ENCODE measurements at regions not wholly inside any gene's neighbourhood (a gene's known extent, or its start where the extent isn't known, plus 50 kb on each side); places are given as distances from the start of the nearest gene placed in this dataset.

DNA sequence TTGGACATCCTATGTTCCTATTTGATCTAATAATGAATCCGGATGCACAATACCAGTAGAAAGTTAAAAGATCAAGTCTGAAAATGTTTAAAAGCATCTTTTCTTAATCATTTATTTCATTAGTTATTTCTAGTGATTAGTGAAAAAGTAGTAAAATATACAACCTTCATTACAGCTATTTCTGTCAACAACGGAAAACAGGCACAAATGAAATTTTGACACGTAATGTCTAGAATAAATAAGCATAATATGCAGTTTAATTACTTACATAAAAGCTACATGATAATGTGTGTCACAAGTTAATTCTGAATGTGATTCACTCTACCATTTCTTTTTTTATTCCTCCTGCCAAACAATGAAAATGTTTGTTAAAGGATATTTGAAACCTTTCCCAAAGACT, 216.1 kb downstream of the MYCN start:
- Histone ChIP-seq H3K27me3 (ENCODE audit: control insufficient read depth in 1 of 2, insufficient read depth in 2 of 2, low read length in 2 of 2) (no peaks in the 10 kb centered on the region), H3K9ac (ENCODE audit: low read length) (no peak overlapping the region), H3K4me1 (ENCODE audit: insufficient read depth, low read length) (peaks cover 8% of the 10 kb centered on the region), H3K9me3 (ENCODE audit: low read length) (no peaks in the 10 kb centered on the region), H3K27ac (ENCODE audit: low read depth, low read length) (no peak overlapping the region), H3K36me3 (ENCODE audit: insufficient read depth, low read length) (no peaks in the 10 kb centered on the region), H3K4me3 (ENCODE audit: low read depth in 1 of 2, low read length in 2 of 2) (no peak overlapping the region)

DNA sequence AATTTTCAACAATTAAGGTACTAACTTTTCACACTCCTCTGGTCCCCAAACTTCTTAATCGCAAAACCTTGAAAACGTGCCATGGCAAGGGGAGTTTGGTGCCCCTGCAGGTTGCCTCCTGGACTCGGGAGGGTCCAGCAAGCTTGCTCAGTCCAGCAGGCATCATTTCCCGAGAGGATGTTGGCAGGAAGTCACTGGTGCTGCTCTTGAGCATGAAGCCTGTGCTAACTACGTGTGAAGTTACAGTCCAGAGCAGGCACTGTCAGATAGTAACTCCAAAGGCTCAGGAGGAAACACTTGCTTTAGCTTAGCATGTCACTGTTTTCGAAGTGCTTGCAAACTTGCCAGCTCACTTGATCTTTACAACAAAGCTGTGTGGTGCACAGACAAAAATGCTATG, 215.4 kb downstream of the MYCN start:
- Histone ChIP-seq H3K27me3 (ENCODE audit: control insufficient read depth in 1 of 2, insufficient read depth in 2 of 2, low read length in 2 of 2) (no peaks in the 10 kb centered on the region), H3K4me1 (ENCODE audit: insufficient read depth, low read length) (peaks cover 8% of the 10 kb centered on the region), H3K9me3 (ENCODE audit: low read length) (no peaks in the 10 kb centered on the region), H3K36me3 (ENCODE audit: insufficient read depth, low read length) (no peaks in the 10 kb centered on the region), H3K9ac (ENCODE audit: low read length) (no peak overlapping the region), H3K4me3 (ENCODE audit: low read depth in 1 of 2, low read length in 2 of 2) (no peak overlapping the region), H3K27ac (ENCODE audit: low read depth, low read length) (no peak overlapping the region)

DNA sequence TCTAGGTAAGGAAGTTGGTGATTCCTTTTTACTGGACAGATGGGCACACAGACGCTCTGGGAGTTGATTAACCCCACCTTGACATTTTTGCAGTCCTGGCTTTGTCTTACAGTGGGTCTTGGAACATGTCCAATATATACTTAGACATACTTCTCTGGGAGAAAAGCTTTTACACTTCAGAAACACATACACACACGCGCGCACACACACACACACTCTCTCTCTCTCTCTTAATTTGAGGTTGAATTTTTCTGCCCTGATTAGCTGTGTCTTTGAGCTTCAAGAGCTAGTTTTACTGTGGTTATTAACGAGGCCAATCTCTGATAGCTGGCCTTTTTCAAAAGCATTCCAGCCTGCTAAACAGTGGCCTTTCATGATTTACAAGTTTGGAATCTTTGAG, 215.0 kb downstream of the MYCN start:
- Histone ChIP-seq H3K4me1 (ENCODE audit: insufficient read depth, low read length) (peaks cover 8% of the 10 kb centered on the region), H3K4me3 (ENCODE audit: low read depth in 1 of 2, low read length in 2 of 2) (no peak overlapping the region), H3K9me3 (ENCODE audit: low read length) (no peaks in the 10 kb centered on the region), H3K27me3 (ENCODE audit: control insufficient read depth in 1 of 2, insufficient read depth in 2 of 2, low read length in 2 of 2) (no peaks in the 10 kb centered on the region), H3K27ac (ENCODE audit: low read depth, low read length) (no peak overlapping the region), H3K36me3 (ENCODE audit: insufficient read depth, low read length) (no peaks in the 10 kb centered on the region), H3K9ac (ENCODE audit: low read length) (no peak overlapping the region)

DNA sequence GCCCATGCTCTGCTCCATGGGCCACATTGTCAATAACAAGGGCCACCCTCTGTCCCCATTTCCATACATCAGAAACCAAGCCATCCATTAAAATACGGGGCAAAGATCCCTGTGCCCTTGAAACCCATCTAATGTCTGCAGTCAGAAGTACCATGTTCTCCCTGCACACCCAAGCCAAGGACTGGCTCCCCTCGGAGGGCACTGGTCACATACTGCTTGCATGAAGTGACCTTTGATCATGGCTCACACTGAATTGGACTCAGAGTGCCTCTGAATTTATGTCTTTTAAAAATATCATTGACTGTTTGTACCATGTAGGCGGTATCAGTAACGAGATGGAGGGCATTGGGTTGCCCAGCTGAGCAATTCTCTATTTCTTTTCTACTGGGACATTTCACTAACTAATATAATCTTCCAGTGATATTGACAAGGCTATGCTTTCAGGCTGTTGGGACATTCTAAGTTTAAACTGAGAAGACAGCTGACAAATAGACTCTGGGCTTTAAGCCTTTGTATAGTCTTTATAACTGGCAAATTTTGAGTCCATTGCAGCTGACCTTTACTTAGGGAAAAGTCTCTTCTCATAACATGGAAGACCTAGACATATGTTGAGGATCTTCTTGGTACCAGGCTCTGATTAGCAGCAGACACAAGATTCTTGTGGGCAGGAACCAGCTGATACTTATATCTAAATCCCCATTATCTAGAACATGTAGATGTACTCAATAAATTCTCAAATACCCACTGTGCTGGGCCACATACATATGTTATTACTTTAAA, 214.3 kb downstream of the MYCN start:
- Histone ChIP-seq H3K4me3 (ENCODE audit: low read depth in 1 of 2, low read length in 2 of 2) (no peak overlapping the region), H3K27me3 (ENCODE audit: control insufficient read depth in 1 of 2, insufficient read depth in 2 of 2, low read length in 2 of 2) (no peaks in the 10 kb centered on the region), H3K9me3 (ENCODE audit: low read length) (no peaks in the 10 kb centered on the region), H3K9ac (ENCODE audit: low read length) (no peak overlapping the region), H3K27ac (ENCODE audit: low read depth, low read length) (no peak overlapping the region), H3K4me1 (ENCODE audit: insufficient read depth, low read length) (peaks cover 8% of the 10 kb centered on the region), H3K36me3 (ENCODE audit: insufficient read depth, low read length) (no peaks in the 10 kb centered on the region)

DNA sequence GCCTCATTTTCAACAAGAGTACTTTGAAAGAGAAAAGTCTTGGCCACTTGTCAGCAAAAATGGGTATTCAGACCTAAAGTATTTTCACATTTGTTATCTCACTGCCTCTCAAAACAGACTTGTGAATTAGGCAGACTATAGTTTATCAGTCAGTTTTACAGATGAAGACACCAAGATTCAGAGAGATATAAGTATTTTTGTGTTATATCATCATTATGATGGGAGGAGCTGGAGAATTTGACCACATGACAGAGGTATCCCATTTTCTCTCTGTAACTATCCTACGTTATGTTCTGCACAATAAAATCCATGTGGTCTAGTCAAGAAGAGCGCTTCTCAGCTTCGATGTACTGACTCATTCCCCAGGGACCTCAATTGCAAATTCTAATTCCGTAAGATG, 213.7 kb downstream of the MYCN start:
- Histone ChIP-seq H3K27me3 (ENCODE audit: control insufficient read depth in 1 of 2, insufficient read depth in 2 of 2, low read length in 2 of 2) (no peaks in the 10 kb centered on the region), H3K4me1 (ENCODE audit: insufficient read depth, low read length) (peaks cover 8% of the 10 kb centered on the region), H3K27ac (ENCODE audit: low read depth, low read length) (no peak overlapping the region), H3K9ac (ENCODE audit: low read length) (no peak overlapping the region), H3K9me3 (ENCODE audit: low read length) (no peaks in the 10 kb centered on the region), H3K4me3 (ENCODE audit: low read depth in 1 of 2, low read length in 2 of 2) (no peak overlapping the region), H3K36me3 (ENCODE audit: insufficient read depth, low read length) (no peaks in the 10 kb centered on the region)

DNA sequence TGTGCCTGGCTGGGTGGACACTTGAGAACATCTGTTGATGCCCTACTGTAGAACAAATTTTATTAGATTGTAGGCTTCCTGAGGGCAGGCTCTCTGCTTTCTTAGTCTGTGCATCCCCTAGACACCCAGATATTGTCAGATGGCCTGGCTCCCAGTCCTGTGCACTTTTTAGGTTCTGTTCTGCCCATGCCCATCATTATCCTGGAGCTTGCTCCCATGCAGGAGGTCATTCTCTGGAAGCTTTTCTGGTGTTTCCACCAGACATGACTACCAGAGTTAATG, 213.3 kb downstream of the MYCN start:
- Histone ChIP-seq H3K27ac (ENCODE audit: low read depth, low read length) (no peak overlapping the region), H3K4me1 (ENCODE audit: insufficient read depth, low read length) (peaks cover 8% of the 10 kb centered on the region), H3K4me3 (ENCODE audit: low read depth in 1 of 2, low read length in 2 of 2) (no peak overlapping the region)

DNA sequence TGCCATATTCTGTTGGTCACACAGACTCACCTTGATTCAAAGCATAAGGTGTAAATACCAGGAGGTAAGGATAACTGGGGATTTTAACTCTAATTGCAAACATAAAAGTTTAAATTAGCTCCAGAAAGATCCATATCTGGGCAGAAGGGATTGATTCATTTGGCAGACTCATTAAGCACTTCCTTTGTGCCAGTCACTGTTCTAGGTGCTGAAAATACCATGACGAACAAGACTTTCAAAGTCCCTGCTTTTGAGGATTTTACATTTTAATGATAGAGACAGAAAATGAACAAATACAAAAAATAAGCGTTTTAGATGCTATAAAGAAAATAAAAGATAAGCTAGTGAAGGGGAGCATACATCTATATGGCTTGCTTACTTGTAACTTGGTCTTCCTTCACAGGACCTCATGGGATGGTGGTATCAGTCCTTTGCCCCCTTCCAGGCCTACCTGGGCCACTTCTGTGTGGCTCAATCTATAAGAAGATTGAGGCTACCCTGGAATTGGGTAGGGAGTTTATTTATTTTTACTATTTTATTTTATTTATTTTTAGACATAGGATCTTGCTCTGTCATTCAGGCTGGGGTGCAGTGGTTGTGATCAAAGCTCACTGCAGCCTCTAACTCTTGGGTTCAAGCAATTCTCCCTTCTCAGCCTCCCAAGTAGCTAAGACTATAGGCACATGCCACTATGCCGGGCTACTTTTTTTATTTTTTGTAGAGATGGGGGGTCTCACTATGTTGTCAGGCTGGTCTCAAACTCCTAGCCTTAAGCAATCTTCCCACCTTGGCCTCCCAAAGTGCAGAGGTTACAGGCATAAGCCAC, 212.8 kb downstream of the MYCN start:
- Histone ChIP-seq H3K9ac (ENCODE audit: low read length) (no peak overlapping the region), H3K4me3 (ENCODE audit: low read depth in 1 of 2, low read length in 2 of 2) (no peak overlapping the region), H3K9me3 (ENCODE audit: low read length) (no peaks in the 10 kb centered on the region), H3K27me3 (ENCODE audit: control insufficient read depth in 1 of 2, insufficient read depth in 2 of 2, low read length in 2 of 2) (no peaks in the 10 kb centered on the region), H3K4me1 (ENCODE audit: insufficient read depth, low read length) (peaks cover 8% of the 10 kb centered on the region), H3K36me3 (ENCODE audit: insufficient read depth, low read length) (no peaks in the 10 kb centered on the region), H3K27ac (ENCODE audit: low read depth, low read length) (no peak overlapping the region)

More for the DNA sequence above, 213.3 kb downstream of the MYCN start:
- no peaks in the 10 kb centered on the region for H3K36me3 ChIP-seq (ENCODE audit: insufficient read depth, low read length)
- no peak overlapping the region for H3K9ac ChIP-seq (ENCODE audit: low read length)
- H3K9me3 ChIP-seq (ENCODE audit: low read length), result no peaks in the 10 kb centered on the region
- H3K27me3 ChIP-seq (ENCODE audit: control insufficient read depth in 1 of 2, insufficient read depth in 2 of 2, low read length in 2 of 2), result no peaks in the 10 kb centered on the region

DNA sequence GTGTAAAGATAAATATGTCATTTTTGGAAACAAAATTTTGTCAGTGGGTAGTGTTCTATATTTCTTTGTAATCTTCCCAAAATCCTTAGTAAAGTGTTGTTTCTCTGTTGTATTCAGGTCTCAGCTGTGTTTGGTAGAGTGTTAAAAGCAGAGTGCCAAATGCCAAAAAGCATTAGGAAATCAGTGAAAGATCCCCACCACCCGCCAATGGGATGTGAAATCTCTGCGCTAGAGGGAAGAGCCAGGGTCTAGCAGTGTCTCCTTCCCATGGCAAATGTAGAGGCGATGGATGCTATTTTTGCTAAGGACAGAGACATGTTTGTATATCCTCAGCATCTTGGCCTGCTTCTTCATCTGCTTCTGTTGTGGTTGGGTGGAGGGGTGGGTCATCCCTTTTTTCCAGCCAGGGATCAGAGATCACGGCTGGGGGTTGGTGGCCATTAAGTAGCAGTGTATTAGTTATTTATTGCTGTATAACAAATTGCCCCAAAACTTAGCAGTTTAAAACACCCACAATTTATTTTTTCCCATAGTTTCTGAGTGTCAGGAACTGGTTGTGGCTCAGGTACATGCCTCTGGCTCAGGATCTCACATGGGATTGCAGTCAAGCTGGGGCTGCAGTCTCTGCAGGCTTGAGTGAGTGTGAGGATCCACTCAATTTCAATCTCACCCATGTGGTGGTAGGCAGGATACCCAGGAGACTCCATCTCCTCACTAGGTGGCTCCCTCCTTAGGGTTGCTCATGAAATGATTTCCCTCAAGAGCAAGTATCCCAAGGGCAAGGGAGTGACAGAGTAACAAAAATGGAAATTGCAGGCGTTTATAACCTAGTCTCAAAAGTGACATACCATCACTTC, 211.9 kb downstream of the MYCN start:
- H3K4me1 ChIP-seq (ENCODE audit: insufficient read depth, low read length), result peaks cover 8% of the 10 kb centered on the region
- no peaks in the 10 kb centered on the region for H3K9me3 ChIP-seq (ENCODE audit: low read length)

DNA sequence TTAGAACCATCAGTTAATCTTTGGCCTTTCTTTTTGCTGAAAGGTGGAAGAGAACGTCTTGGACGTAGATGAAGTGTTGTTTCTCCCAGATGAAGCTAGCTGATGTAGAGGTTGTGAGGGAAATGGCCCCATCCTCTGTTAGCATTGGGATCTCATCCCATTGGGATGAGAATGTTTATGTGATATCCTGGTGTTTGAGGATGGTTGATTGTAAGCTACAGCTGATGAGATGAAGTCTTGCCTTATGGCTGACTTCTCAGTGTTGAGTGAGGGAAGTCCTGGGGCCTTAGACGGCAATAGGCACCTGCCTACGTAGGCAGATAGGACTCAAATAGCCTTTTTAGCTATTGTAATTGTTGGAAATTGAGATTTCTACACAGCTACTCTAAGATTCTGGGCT, 211.3 kb downstream of the MYCN start:
- Histone ChIP-seq H3K36me3 (ENCODE audit: insufficient read depth, low read length) (no peaks in the 10 kb centered on the region), H3K27me3 (ENCODE audit: control insufficient read depth in 1 of 2, insufficient read depth in 2 of 2, low read length in 2 of 2) (no peaks in the 10 kb centered on the region), H3K4me3 (ENCODE audit: low read depth in 1 of 2, low read length in 2 of 2) (no peak overlapping the region), H3K27ac (ENCODE audit: low read depth, low read length) (no peak overlapping the region), H3K4me1 (ENCODE audit: insufficient read depth, low read length) (peaks cover 8% of the 10 kb centered on the region), H3K9ac (ENCODE audit: low read length) (no peak overlapping the region), H3K9me3 (ENCODE audit: low read length) (no peaks in the 10 kb centered on the region)

More for the DNA sequence above, 211.9 kb downstream of the MYCN start:
- no peak overlapping the region for H3K27ac ChIP-seq (ENCODE audit: low read depth, low read length)
- H3K9ac ChIP-seq (ENCODE audit: low read length), result no peak overlapping the region
- H3K36me3 ChIP-seq (ENCODE audit: insufficient read depth, low read length), result no peaks in the 10 kb centered on the region
- no peak overlapping the region for H3K4me3 ChIP-seq (ENCODE audit: low read depth in 1 of 2, low read length in 2 of 2)
- H3K27me3 ChIP-seq (ENCODE audit: control insufficient read depth in 1 of 2, insufficient read depth in 2 of 2, low read length in 2 of 2), result no peaks in the 10 kb centered on the region

DNA sequence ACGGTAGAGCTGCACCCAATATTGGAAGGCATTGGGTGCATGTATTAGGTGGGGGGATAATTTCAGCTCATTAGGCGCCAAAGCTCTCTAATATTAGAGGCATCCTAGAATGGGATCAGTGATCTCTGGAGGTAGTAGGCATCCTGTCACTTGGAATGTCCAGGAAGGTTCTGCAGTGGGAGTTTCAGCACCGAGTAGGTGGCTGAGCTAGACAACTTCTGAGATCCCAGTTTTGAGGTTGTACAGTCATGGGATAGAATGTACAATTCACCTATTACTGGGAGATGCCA, 210.9 kb downstream of the MYCN start:
- Histone ChIP-seq H3K27me3 (ENCODE audit: control insufficient read depth in 1 of 2, insufficient read depth in 2 of 2, low read length in 2 of 2) (no peaks in the 10 kb centered on the region), H3K4me3 (ENCODE audit: low read depth in 1 of 2, low read length in 2 of 2) (no peak overlapping the region), H3K9ac (ENCODE audit: low read length) (no peak overlapping the region), H3K36me3 (ENCODE audit: insufficient read depth, low read length) (no peaks in the 10 kb centered on the region), H3K27ac (ENCODE audit: low read depth, low read length) (no peak overlapping the region), H3K4me1 (ENCODE audit: insufficient read depth, low read length) (peaks cover 8% of the 10 kb centered on the region), H3K9me3 (ENCODE audit: low read length) (no peaks in the 10 kb centered on the region)

DNA sequence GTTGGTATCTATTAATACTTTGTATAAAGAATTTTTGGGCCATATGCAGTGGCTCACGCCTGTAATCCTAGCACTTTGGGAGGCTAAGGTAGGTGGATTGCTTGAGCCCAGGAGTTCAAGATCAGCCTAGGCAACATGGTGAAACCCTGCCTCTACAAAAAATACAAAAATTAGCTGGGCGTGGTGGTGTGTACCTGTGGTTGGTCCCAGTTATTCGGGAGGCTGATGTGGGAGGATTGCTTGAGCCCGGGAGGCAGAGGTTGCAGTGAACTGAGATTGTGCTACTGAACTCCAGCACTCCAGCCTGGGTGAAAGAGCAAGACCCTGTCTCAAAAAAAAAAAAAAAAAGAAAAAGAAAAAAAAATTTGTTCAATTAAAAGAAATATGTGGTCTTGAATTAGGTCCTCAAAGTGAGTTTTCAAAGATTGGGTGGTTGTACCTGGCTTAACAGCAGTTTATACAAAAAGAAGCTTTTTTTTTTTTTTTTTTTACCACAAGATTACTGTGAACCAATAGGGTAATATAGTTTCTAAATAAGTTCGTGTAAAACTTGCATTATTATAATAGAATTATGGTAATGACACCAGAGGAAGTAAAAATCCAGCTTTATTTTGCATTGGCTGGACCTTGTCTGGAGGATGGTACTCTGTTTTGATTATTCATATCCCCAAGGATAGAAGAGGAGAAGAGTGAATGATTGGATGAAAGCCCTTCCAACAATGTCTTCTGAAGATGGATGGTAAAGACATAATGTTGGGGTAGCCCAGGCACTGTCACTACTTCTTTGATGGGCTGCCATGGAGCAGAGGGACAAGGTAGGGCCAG, 210.3 kb downstream of the MYCN start:
- peaks cover 5% of the 10 kb centered on the region for H3K4me1 ChIP-seq (ENCODE audit: insufficient read depth, low read length)
- H3K36me3 ChIP-seq (ENCODE audit: insufficient read depth, low read length), result no peaks in the 10 kb centered on the region
- no peaks in the 10 kb centered on the region for H3K27me3 ChIP-seq (ENCODE audit: control insufficient read depth in 1 of 2, insufficient read depth in 2 of 2, low read length in 2 of 2)
- H3K9me3 ChIP-seq (ENCODE audit: low read length), result no peaks in the 10 kb centered on the region
- no peak overlapping the region for H3K4me3 ChIP-seq (ENCODE audit: low read depth in 1 of 2, low read length in 2 of 2)
- no peak overlapping the region for H3K9ac ChIP-seq (ENCODE audit: low read length)
- no peak overlapping the region for H3K27ac ChIP-seq (ENCODE audit: low read depth, low read length)
